HG02588 (cell line): ENCODE measurements at regions not wholly inside any gene's neighbourhood (a gene's known extent, or its start where the extent isn't known, plus 50 kb on each side); places are given as distances from the start of the nearest gene placed in this dataset.
"Not testable (repeated sequence)": the region's sequence is repeated elsewhere in the genome, so short reads cannot be mapped to it uniquely, and the experiment has no call there.

Experiments used
- ATAC-seq: cut with Tn5 transposase; IDR thresholded peaks from one replicate; pipeline ENCODE4 v1.9.1; 2021; ENCODE audit warnings: mild to moderate bottlenecking, moderate library complexity; ENCODE audit not compliant: unreplicated experiment

DNA sequence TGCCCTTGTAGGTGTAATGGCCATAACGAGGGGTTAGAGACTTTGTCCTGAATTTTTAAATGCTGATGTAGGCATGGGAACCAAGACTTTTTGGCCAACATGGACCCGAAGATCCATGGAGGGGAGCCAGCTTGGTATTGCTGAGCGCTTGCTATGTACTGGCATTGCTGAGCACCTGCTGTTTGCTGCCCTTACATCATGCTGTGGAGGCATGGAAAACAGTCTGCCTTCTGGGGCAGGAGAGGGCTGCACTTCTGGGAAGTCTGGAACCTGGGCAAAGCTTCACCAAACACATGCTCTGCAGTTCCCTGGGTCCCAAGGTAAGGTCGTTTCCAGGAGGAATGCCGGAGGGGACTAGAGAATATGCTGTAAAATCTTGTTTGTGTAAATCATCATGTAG, 86.3 kb upstream of the CNIH3 start:
- no peak for ATAC-seq

DNA sequence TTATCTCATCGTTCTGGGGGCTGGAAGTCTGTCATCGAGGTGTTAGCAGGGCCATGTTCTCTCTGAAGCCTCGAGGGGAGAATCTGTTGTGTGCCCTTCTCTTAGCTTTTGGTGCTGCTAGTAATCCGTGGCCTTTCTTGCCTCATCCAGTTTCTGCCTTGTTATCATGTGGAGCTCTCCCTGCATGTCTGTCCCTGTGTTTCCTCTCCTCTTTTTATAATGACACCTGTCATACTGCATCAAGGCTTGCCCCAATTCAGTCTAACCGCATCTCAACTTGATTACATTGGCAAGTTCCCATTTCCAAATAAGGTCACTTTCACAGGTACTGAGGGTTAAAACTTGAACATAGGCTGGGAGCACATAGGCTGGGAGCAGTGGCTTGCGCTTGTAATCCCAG, 82.6 kb upstream of the CNIH3 start:
- no peak for ATAC-seq

DNA sequence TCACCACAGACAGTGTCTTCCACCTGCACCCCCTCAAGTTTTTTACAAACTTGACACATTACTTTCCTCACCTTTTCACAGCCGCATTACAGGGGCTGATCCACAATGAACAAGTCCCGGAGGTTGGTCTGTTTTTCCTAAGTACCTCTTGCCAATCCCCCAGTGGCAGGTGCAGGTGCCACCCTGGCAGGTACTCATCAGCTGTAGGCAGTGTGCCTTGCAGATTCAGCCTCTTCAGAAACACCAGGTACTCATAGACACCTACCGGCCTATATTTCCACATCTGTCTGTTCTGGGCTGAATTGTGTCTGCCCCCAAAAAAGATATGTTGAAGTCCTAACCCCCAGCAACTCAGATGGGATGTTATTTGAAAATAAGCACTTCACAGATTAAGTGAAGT, 81.4 kb upstream of the CNIH3 start:
- no peak for ATAC-seq

DNA sequence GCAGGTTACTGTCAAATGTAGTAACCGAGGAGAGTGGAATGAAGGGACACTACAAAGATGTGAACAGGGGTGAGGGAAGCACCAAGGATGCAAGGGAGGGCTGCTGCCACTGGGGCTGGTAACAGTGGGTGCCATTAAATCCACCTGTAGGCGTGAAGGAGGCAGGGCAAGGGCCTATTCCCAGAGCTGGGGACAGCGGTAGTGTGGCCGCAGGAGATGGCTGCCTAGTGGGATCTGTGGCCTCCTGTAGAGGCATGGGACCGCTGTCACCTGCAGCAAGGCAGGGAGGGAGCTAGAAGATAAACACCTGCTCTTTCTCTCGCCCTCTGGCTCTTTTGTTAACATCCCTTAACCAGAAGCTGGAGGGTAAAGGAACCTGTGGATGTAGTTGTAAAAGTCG, 80.5 kb upstream of the CNIH3 start:
- no peak for ATAC-seq

DNA sequence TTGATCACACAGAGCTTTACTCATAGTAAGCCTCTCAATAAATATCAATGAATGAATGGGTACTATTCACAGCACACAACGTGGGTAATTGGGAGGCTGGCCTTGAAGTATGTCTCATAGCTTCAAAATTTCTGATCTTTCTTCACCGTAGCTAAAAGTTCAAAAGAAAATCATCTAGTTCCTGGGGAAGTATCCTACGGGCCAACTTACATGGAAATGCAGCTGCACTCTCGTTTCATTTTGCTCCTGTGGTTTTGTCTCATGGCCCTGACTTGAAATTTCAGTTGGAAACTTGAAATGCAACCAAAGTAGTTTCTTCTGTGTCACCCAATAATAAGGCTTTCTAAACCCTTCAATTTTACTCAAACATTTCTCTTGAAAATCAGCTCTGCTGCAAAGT, 76.1 kb upstream of the CNIH3 start:
- no peak for ATAC-seq

DNA sequence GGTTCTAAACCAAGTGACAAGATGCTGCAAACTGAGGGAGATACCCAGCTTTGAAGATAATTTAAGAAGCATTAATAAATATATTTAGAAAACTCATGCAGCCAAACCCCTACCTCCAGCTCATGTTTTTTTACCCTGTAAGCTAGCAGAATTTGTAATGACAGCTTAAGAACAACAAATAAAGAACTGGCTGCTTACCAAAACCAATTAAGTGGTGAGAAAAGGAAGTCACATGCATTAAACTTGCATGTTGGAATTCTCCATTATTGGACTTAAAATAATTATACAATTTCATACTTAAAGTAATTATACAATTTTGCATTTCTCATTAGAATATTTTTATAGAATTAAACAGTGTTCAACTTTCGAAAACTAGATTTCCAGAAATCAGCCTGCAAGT, 75.6 kb upstream of the CNIH3 start:
- ATAC-seq = no peak

DNA sequence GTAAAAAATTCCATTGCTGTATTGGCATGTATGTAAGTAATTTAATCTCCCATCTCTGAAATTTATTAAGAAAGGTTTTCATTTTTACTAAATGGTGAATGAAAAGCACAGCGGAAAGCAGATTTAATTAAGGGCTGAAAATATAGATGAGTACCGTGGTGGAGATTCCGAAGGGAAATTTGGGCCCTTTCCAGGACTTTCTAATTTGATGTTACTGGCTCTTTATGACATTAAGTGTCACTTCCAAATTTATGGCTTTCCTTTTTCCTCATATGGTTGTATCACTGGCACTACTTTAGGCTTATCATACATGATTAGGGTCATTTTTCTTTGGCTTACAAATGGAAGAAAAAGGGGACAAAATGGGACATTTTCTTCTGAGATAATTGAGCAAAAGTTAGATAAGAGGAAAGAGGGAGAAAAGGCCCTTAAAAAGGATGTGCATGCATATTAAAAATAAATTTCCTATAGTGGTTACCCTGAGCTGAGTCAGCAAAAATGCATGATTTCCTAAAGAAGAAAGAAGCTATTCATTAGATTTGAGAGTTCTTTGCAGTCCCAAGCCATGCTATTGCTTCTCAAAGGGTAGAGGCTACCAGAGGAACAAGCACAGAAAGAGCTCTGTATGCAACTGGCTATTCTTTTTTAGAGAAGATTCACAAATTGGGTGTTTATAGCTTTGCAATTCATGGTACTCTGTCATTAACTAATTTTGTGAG, 74.9 kb upstream of the CNIH3 start:
- ATAC-seq = no peak

DNA sequence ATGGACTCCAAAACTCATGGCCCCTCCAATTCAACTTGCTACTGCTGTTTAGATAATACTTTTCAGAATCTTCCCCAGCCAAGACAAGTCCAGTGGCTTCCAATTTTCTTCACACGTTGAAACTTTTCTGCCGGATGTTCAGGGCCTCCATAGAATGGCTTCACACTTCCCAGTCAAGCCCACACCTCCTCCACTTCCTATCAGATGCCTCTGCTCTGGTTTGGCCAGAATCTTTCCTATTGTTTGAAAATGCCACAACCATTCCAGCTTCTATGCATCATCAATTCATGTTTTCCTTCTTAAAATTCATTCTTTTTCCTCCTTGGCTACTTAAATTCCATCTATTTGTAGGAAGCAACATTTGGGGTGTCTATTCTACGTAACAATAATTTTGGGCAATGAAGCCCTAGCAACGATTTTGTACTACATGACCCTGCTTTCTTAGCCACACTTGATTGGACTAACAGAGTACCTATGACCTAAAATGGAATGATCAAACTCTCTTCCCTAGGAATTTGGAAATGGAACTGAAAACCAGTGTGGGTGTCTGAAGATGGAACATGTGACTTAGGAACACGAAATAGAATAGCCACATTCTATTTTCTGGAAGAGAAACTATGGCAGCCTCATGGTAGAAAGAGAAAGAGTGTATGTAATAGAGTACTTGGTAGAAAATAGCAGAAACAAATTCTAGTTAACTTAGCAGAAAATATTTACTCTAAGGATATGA, 74.1 kb upstream of the CNIH3 start:
- ATAC-seq = no peak

DNA sequence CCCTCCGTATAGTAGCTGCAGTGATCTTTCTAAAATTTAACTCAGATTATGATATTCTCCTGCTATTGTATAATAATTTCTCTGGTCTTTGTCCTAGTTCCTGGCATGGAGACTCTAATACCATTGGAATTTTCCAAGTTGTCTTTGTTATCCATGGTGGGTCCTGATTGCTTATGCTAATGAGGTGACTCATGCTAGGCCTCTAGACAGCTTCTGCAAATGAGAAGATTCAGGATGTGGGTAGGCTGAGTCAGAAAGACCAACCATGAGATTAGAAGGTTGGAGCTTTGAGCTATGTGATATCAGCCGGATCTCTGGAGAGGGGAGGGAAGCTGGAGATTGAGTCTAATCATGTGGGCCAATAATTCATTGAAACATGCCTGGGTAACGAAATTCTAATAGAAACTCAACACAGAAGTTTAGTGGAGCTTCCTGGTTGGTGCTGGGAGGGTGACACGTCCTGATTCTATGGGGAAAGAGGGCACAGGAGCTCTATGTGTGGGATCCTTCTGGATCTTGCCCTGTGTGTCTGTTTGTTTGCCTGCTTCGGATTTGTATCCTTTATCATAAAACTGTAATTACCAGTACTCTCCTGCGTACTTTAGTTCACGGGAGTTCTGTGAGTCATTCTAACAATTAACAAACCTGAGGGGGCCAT, 73.2 kb upstream of the CNIH3 start:
- ATAC-seq = no peak

DNA sequence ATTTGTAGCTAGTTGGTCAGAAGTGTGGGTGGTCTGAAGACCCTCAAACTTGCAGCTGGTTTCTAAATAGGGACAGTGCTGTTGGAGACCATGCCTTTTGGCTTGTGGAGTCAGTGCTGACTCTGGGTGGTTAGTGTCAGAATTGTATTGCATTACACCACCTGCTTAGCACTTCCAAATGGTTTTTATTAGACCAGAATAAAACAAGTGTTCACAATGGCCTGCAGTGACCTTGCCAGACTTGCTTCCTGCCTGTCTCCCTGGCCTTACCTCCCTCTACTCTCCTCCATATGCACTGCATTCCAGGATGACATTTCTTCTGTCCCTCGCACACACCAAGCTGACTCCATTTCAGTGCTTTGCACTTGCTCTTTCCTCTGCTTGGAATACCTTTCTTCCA, 72.7 kb upstream of the CNIH3 start:
- ATAC-seq = no peak

DNA sequence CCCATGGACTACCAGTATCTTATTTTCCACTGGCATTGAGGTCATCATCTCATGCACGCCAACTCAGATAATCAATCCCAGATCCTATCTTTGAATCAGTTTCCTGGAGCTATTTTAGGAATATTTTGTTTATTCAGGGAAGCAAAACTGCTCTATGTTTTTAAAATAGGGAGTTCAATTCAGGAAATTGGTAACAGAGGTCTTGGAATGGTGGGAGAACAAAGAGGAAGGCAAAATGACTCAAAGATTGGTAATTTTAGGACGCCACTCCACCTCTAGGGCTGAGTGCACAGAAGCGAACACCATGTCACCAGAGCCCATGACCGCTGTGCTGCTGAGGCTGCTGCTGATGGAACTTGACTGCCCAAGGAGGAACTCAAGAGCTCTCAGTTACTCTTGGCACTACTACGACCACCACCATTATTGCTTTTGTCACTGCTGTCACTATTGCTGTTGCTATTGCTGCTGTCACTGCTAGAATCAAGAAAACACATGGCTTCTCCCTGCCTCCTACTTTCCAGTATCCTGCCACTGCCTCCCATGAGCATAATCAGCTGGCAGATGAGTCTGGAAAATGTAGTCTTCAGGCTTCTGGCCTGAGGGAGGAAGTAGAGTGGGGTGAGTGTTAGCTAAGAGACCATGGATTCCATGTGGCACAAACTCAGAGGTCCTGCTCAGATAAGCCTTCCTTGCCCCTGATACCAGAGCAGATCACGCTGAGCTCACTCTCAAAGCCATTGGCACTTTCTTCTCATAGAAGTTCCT, 71.6 kb upstream of the CNIH3 start:
- no peak for ATAC-seq

DNA sequence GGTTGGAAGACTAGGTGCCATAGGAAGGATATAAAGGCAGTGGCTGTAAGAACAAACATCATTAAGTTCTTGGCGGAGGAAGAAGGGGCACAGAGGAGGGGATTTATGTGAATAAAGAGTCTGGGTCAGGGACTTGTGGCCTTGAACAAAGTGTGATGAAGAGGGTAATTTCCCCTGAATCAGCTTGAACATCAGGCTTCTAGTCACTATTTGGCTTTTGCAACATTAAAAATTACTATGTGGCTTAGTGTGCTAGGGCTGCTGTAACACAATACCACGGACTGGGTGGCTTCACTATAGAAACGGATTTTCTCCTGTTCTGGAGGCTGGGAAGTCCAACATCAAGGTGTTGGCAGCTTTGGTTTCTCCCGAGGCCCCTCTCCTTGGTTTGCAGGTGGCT, 70.5 kb upstream of the CNIH3 start:
- no peak for ATAC-seq

DNA sequence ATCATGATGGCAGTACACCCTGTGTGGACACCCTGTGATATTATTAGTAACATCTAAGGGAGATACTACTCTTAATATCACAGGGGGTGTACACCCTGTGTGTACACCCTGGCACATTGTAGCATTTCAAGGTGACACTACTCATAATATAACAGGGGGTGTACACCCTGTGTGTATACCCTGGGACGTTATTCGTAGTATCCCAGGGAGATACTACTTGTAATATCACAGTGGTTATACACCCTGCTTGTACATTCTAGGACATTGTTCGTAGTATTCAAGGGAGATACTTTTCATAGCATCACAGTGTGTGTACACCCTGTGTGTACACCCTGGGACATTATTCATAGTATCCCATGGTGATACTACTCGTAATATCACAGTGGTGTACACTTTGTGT, 67.4 kb upstream of the CNIH3 start:
- ATAC-seq = no peak

DNA sequence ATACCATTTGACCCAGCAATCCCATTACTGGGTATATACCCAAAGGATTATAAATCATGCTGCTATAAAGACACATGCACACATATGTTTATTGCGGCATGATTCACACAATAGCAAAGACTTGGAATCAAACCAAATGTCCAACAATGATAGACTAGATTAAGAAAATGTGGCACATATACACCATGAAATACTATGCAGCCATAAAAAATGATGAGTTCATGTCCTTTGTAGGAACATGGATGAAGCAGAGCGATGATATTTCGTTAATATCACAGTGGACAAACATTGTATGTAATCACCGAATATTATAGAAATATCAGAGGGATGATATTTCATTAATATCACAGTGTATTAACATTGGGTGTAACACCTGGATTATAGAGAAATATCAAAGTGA, 64.9 kb upstream of the CNIH3 start:
- ATAC-seq = not testable (repeated sequence)

DNA sequence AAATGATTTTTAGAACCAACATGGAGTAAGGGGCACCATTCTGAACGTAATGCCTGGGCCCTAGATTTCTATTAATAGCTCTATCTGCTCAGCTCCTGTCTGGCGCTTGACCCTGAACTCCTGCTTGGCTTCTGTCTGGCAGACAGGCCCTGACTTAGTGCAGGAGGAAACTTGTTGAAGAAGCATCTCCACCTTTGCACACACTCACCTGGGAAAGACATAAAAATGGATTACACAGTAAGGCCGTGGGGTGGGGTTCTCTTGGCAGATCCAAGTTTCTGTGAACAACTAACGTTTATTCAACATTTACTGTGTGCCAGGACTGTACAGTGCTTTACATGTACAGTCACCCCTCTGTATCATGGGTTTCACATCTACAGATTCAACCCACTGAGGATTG, 62.1 kb upstream of the CNIH3 start:
- ATAC-seq = no peak

DNA sequence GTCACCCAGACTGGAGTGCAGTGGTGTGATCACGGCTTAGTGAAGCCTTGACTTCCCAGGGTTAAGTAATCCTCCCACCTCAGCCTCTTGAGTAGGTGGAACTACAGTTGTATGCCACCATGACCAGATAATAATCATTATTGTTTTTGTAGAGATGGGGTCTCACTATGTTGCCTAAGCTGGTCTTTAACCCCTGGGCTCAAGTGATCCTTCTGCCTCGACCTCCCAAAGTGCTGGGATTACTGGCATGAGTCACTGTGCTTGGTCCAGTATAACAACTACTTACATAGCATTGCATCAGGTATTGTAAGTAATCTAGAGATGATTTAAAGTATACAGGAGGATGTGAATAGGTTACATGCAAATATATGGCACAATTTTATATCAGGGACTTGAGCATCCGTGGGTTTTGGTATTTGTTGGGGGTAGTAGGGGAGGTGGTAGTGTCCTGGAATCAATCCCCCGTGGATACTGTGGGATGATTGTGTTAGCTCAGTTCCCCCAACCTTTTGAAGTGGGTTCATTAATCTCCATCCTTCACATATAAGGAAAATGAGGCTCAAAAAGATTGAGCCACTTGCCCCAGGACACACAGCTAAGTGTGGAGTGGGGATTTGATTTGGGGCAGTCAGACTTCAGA, 61.4 kb upstream of the CNIH3 start:
- ATAC-seq = no peak

DNA sequence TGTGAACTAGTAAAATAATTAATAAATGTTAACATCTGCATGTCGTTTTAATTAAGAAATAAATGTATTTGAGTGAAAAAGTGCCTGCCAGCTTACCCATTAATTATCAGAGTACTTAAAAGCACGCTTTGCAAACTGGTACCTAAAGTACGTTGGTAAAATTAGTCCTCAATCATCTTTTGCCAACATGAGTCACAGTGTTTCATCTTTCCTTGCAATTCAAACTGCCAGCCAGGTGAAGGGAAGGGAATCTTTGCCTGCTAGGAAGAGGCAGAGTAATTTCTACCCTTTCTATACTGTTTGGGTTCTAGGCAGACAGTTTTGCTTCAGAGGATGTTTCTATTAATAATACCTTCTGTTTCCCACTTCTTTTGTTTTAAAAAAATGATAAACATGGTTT, 57.2 kb upstream of the CNIH3 start:
- no peak for ATAC-seq

DNA sequence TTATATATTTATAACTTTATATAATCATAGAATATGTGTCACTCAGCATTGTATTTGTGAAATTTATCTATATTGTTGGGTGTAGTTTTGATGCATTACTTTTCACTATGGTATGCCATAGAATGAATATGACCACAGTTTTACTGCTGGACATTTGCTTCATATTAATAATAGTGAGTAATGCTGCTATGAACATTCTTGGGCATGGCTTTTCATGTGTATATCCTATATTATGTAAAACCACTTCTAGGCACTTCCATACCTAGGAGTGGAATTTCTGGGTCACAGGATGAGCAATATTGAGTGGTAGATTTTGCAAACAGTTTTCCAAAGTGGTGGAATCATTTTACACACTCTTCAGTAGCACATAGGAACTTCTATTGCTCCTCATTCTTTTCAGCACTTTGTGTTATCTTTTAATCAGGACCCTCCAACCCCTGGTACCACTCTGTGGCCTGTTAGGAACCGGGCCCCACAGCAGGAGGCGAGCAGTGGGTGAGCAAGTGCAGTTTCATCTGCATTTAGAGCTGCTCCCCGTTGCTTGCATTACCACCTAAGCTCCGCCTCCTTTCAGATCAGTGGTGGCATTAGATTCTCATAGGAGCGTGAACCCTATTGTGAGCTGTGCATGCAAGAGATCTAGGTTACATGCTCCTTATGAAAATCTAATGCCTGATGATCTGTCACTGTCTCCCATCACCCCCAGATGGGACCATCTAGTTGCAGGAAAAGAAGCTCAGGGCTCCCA, 56.0 kb upstream of the CNIH3 start:
- ATAC-seq = no peak

DNA sequence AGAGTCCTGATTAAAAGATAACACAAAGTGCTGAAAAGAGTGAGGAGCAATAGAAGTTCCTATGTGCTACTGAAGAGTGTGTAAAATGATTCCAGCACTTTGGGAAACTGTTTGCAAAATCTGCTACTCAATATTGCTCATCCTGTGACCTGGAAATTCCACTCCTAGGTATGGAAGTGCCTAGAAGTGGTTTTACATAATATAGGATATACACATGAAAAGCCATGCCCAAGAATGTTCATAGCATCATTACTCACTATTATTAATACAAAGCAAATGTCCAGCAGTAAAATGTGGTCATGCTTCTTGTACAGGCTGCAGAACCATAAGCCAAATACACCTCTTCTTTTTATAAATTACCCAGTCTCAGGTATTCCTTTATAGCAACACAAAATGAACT, 53.2 kb upstream of the CNIH3 start:
- ATAC-seq = not testable (repeated sequence)

DNA sequence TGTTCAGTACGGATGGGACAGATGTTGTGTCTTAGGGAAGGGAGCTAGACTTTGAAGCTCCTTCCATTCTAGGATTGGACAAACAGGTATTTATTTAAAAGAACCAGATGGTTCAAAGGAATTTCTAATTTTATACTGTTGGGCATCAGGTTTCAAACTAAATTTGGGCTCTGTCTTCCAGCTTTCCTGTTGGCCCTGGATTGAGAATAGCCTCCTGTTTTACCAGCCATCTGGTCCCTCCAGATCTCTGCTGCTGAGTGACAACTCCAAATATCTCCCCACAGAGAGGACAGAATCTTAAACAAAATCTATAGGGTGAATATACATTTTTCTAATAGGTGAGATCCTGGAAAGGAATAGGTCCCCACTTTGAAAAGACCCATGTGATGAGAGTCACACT, 52.5 kb upstream of the CNIH3 start:
- ATAC-seq = no peak
